Panc1 (cell line): ENCODE measurements at regions not wholly inside any gene's neighbourhood (a gene's known extent, or its start where the extent isn't known, plus 50 kb on each side); places are given as distances from the start of the nearest gene placed in this dataset.

ENCODE experiments used
- POLR2AphosphoS5 ChIP-seq: IDR thresholded peaks from 2 replicates; pipeline ENCODE4 v1.6.1; 2012; ENCODE audit warnings: mild to moderate bottlenecking, low read depth, low read length, moderate library complexity
- SIN3A ChIP-seq: IDR thresholded peaks from 2 replicates; pipeline ENCODE4 v1.6.1; 2012; ENCODE audit warnings: low read depth, mild to moderate bottlenecking, low read length, moderate library complexity, borderline replicate concordance; ENCODE audit not compliant: insufficient read depth
- TCF7L2 ChIP-seq: IDR thresholded peaks from 2 replicates; pipeline ENCODE4 v1.6.1; 2011; ENCODE audit warnings: mild to moderate bottlenecking, low read depth, low read length, inconsistent platforms
- TF ChIP-seq, protein P1 (sequence below): fragments of 450-650 bp; IDR thresholded peaks from 2 replicates; pipeline ENCODE4 v1.5.1; 2017; ENCODE audit warnings: mild to moderate bottlenecking
- TF ChIP-seq, protein P2 (sequence below), 2 experiments: IDR thresholded peaks; 2 replicates each; pipeline ENCODE4 v1.6.1; 2011 to 2012; ENCODE audit warnings: low read depth in 2 of 2, control low read depth in 1 of 2, low read length in 1 of 2, mild to moderate bottlenecking in 1 of 2, moderate library complexity in 1 of 2; ENCODE audit not compliant: insufficient read depth in 1 of 2

- TF ChIP-seq, protein P1, sequence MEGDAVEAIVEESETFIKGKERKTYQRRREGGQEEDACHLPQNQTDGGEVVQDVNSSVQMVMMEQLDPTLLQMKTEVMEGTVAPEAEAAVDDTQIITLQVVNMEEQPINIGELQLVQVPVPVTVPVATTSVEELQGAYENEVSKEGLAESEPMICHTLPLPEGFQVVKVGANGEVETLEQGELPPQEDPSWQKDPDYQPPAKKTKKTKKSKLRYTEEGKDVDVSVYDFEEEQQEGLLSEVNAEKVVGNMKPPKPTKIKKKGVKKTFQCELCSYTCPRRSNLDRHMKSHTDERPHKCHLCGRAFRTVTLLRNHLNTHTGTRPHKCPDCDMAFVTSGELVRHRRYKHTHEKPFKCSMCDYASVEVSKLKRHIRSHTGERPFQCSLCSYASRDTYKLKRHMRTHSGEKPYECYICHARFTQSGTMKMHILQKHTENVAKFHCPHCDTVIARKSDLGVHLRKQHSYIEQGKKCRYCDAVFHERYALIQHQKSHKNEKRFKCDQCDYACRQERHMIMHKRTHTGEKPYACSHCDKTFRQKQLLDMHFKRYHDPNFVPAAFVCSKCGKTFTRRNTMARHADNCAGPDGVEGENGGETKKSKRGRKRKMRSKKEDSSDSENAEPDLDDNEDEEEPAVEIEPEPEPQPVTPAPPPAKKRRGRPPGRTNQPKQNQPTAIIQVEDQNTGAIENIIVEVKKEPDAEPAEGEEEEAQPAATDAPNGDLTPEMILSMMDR: no peak
- TF ChIP-seq POLR2AphosphoS5 (no peak), TCF7L2 (no peak), SIN3A (no peak)
- TF ChIP-seq, protein P2, sequence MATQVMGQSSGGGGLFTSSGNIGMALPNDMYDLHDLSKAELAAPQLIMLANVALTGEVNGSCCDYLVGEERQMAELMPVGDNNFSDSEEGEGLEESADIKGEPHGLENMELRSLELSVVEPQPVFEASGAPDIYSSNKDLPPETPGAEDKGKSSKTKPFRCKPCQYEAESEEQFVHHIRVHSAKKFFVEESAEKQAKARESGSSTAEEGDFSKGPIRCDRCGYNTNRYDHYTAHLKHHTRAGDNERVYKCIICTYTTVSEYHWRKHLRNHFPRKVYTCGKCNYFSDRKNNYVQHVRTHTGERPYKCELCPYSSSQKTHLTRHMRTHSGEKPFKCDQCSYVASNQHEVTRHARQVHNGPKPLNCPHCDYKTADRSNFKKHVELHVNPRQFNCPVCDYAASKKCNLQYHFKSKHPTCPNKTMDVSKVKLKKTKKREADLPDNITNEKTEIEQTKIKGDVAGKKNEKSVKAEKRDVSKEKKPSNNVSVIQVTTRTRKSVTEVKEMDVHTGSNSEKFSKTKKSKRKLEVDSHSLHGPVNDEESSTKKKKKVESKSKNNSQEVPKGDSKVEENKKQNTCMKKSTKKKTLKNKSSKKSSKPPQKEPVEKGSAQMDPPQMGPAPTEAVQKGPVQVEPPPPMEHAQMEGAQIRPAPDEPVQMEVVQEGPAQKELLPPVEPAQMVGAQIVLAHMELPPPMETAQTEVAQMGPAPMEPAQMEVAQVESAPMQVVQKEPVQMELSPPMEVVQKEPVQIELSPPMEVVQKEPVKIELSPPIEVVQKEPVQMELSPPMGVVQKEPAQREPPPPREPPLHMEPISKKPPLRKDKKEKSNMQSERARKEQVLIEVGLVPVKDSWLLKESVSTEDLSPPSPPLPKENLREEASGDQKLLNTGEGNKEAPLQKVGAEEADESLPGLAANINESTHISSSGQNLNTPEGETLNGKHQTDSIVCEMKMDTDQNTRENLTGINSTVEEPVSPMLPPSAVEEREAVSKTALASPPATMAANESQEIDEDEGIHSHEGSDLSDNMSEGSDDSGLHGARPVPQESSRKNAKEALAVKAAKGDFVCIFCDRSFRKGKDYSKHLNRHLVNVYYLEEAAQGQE (IDR thresholded peaks at IDR 0.05; ENCODE audit: insufficient read depth in 1 of 2, low read depth in 2 of 2, low read length in 1 of 2): no peak
These were observed 261.6 kb upstream of the FAR2 start for GRCh38 chr12:28887461-28887990.
